Endothelial cell of umbilical vein (primary cell): ENCODE measurements at regions not wholly inside any gene's neighbourhood (a gene's known extent, or its start where the extent isn't known, plus 50 kb on each side); places are given as distances from the start of the nearest gene placed in this dataset.

Source experiments
- BruUV-seq: library from RNA; stranded (reverse); fragments of 400-500 nt; replicated peaks from 2 replicates; lab custom pipeline; 2021; lab: Mats Ljungman, UMichigan
- CTCF ChIA-PET: fragments of 300-600, 350-600 bp; sonication (Branson Sonifier 250); formaldehyde crosslinking; loops from one replicate; lab custom pipeline; 2021; ENCODE audit warnings: antibody characterized with exemption, inconsistent platforms; lab: Charles Lee
- POLR2A ChIA-PET: fragments of 300-600, 350-600 bp; sonication (Branson Sonifier 250); formaldehyde crosslinking; loops from one replicate; lab custom pipeline; 2021; ENCODE audit warnings: antibody characterized with exemption, inconsistent platforms; lab: Charles Lee
- DNase-seq: peaks from one replicate; pipeline ENCODE4 v3.0.0-alpha.2; 2011; ENCODE audit warnings: low read depth, low spot score
- FAIRE-seq: peaks from 2 replicates; lab custom pipeline; 2011; peaks lifted over from hg19 to GRCh38; lab: Jason Lieb, UNC
- H2AFZ ChIP-seq: 2 replicates; pipeline ENCODE4 v1.6.0; 2012; ENCODE audit warnings: low read depth, low read length, control low read depth, inconsistent platforms
- H3K27ac ChIP-seq: 2 replicates; pipeline ENCODE4 v1.5.1; 2011; ENCODE audit warnings: low read depth, mild to moderate bottlenecking, control low read depth, low read length, moderate library complexity; ENCODE audit not compliant: insufficient read depth
- H3K27me3 ChIP-seq, 2 experiments: 2 replicates each; pipeline versions ENCODE4 v1.6.0 to v1.6.1; 2011; ENCODE audit warnings: low read length in 2 of 2, mixed read lengths in 1 of 2; ENCODE audit not compliant: control insufficient read depth in 2 of 2, insufficient read depth in 2 of 2
- H3K36me3 ChIP-seq, 2 experiments: 2 replicates in 1 of 2; 3 replicates in 1 of 2; pipeline ENCODE4 v1.5.1; 2011; ENCODE audit warnings: low read length in 2 of 2, mild to moderate bottlenecking in 1 of 2, moderate library complexity in 1 of 2; ENCODE audit not compliant: control insufficient read depth in 2 of 2, insufficient read depth in 2 of 2; ENCODE audit errors: extremely low read depth in 1 of 2
- H3K4me1 ChIP-seq: 3 replicates; pipeline ENCODE4 v1.5.1; 2011; ENCODE audit warnings: mild to moderate bottlenecking, low read length; ENCODE audit not compliant: control insufficient read depth, insufficient read depth; ENCODE audit errors: extremely low read depth
- H3K4me2 ChIP-seq: 2 replicates; pipeline ENCODE4 v1.6.1; 2011; ENCODE audit warnings: low read length, control low read depth, mixed read lengths; ENCODE audit not compliant: insufficient read depth
- H3K4me3 ChIP-seq, 3 experiments: fragments of 200-600 bp in 1 of 3; sonication (generic), shearing (Covaris generic) in 1 of 3; replicated peaks in 1 of 3; 2 replicates each; pipeline ENCODE4 v1.5.1; 2011 to 2016; ENCODE audit warnings: control low read depth in 3 of 3, low read length in 3 of 3, mild to moderate bottlenecking in 2 of 3, inconsistent platforms in 1 of 3, low read depth in 1 of 3, moderate library complexity in 1 of 3; ENCODE audit not compliant: insufficient read depth in 1 of 3
- H3K79me2 ChIP-seq: 2 replicates; pipeline ENCODE4 v1.6.0; 2012; ENCODE audit warnings: low read length, inconsistent platforms; ENCODE audit not compliant: control insufficient read depth, insufficient read depth
- H3K9ac ChIP-seq: replicated peaks from 2 replicates; pipeline ENCODE3; 2011; ENCODE audit warnings: low read length, control low read depth; ENCODE audit not compliant: insufficient read depth; ENCODE audit errors: extremely low read depth
- H3K9me1 ChIP-seq: replicated peaks from 3 replicates; pipeline ENCODE4 v1.6.0; 2011; ENCODE audit warnings: mild to moderate bottlenecking, low read length; ENCODE audit not compliant: control insufficient read depth, insufficient read depth; ENCODE audit errors: extremely low read depth
- H3K9me3 ChIP-seq: replicated peaks from 2 replicates; pipeline ENCODE4 v1.5.1; 2012; ENCODE audit warnings: low read length, inconsistent platforms; ENCODE audit not compliant: control insufficient read depth, insufficient read depth
- H4K20me1 ChIP-seq: replicated peaks from 2 replicates; pipeline ENCODE3; 2011; ENCODE audit warnings: mild to moderate bottlenecking, low read length; ENCODE audit not compliant: control insufficient read depth, insufficient read depth; ENCODE audit errors: extremely low read depth
- EZH2 ChIP-seq: IDR thresholded peaks from 2 replicates; pipeline ENCODE4 v1.6.1; 2012; ENCODE audit warnings: borderline replicate concordance, low read depth, mild to moderate bottlenecking, moderate library complexity, low read length, inconsistent platforms; ENCODE audit not compliant: severe bottlenecking
- FOS ChIP-seq: IDR thresholded peaks from 2 replicates; pipeline ENCODE4 v1.6.1; 2011; ENCODE audit warnings: mild to moderate bottlenecking, low read length, moderate library complexity, borderline replicate concordance; ENCODE audit not compliant: insufficient read depth
- GATA2 ChIP-seq: IDR thresholded peaks from 2 replicates; pipeline ENCODE4 v1.7.0; 2011; ENCODE audit warnings: low read depth, mild to moderate bottlenecking, moderate library complexity, mixed read lengths, low read length; ENCODE audit not compliant: insufficient read length, insufficient read depth
- JUN ChIP-seq: IDR thresholded peaks from 2 replicates; pipeline ENCODE4 v1.6.1; 2011; ENCODE audit warnings: borderline replicate concordance, low read depth; ENCODE audit not compliant: insufficient read length, insufficient read depth
- MAX ChIP-seq: IDR thresholded peaks from 2 replicates; pipeline ENCODE4 v1.6.1; 2011; ENCODE audit not compliant: insufficient read depth, insufficient read length
- MYC ChIP-seq: IDR thresholded peaks from one replicate; pipeline ENCODE4 v1.6.1; 2011; ENCODE audit warnings: mild to moderate bottlenecking, low read depth, low read length
- POLR2A ChIP-seq: IDR thresholded peaks from 2 replicates; pipeline ENCODE4 v1.6.1; 2012; ENCODE audit warnings: low read depth, mild to moderate bottlenecking, control low read depth, low read length
- POLR2AphosphoS5 ChIP-seq: IDR thresholded peaks from 2 replicates; pipeline ENCODE4 v1.6.1; 2012; ENCODE audit warnings: low read depth, mild to moderate bottlenecking, control low read depth, low read length, moderate library complexity; ENCODE audit not compliant: insufficient read depth
- dilution Hi-C: fragments of 300-500 bp; cut with MboI; formaldehyde crosslinking; loops from one replicate; pipeline ENCODE4 v1.15.0; 2019; ENCODE audit warnings: low sequenced_read_pairs; ENCODE audit not compliant: extremely low pct_ligation_motif_present
- intact Hi-C: fragments of 100-400 bp; cut with micrococcal nuclease; formaldehyde crosslinking; loops from one replicate; pipeline ENCODE4 v1.10.0; 2022
- TF ChIP-seq, protein P1 (sequence below), 2 donors: IDR thresholded peaks; 1 replicate in 1 of 2; 2 replicates in 1 of 2; pipeline ENCODE4 v1.5.1; 2011; ENCODE audit warnings: low read length in 2 of 2, mild to moderate bottlenecking in 2 of 2, moderate library complexity in 2 of 2, control low read depth in 1 of 2, inconsistent platforms in 1 of 2, low read depth in 1 of 2; ENCODE audit not compliant: insufficient read depth in 1 of 2; ENCODE audit errors: extremely low read depth in 1 of 2

- no TSS peak for BruUV-seq
These were observed 161.2 kb upstream of the GRIA4 start for GRCh38 chr11:105448703-105449079.

More at GRCh38 chr11:105448703-105449079, 161.2 kb upstream of the GRIA4 start:
- Histone ChIP-seq H3K79me2 (no peaks in the 10 kb centered on the region), H4K20me1 (no peaks in the 10 kb centered on the region), H3K4me3 (no peak overlapping the region), H2AFZ (no peak overlapping the region), H3K4me2 (no peak overlapping the region), H3K9me3 (peaks cover 2% of the 10 kb centered on the region), H3K36me3 (no peaks in the 10 kb centered on the region), H3K9ac (no peak overlapping the region), H3K4me1 (no peaks in the 10 kb centered on the region), H3K9me1 (no peaks in the 10 kb centered on the region), H3K27me3 (no peaks in the 10 kb centered on the region), H3K27ac (no peak overlapping the region)
- no peak for DNase-seq
- intact Hi-C loops (no loop called here), dilution Hi-C loops (no loop called here)
- TF ChIP-seq MAX (no peak), GATA2 (no peak), JUN (no peak), FOS (no peak), EZH2 (no peak), POLR2A (no peak), POLR2AphosphoS5 (no peak), MYC (no peak)
- TF ChIP-seq, protein P1, sequence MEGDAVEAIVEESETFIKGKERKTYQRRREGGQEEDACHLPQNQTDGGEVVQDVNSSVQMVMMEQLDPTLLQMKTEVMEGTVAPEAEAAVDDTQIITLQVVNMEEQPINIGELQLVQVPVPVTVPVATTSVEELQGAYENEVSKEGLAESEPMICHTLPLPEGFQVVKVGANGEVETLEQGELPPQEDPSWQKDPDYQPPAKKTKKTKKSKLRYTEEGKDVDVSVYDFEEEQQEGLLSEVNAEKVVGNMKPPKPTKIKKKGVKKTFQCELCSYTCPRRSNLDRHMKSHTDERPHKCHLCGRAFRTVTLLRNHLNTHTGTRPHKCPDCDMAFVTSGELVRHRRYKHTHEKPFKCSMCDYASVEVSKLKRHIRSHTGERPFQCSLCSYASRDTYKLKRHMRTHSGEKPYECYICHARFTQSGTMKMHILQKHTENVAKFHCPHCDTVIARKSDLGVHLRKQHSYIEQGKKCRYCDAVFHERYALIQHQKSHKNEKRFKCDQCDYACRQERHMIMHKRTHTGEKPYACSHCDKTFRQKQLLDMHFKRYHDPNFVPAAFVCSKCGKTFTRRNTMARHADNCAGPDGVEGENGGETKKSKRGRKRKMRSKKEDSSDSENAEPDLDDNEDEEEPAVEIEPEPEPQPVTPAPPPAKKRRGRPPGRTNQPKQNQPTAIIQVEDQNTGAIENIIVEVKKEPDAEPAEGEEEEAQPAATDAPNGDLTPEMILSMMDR (IDR thresholded peaks at IDR 0.05; ENCODE audit: extremely low read depth in 1 of 2, insufficient read depth in 1 of 2, low read depth in 1 of 2, low read length in 2 of 2), result no peak
- no peak for FAIRE-seq
- ChIA-PET POLR2A (no interaction called here), CTCF (no interaction called here)
